ENCODE measurements at regions not wholly inside any gene's neighbourhood (a gene's known extent, or its start where the extent isn't known, plus 50 kb on each side); places are given as distances from the start of the nearest gene placed in this dataset.

DNA sequence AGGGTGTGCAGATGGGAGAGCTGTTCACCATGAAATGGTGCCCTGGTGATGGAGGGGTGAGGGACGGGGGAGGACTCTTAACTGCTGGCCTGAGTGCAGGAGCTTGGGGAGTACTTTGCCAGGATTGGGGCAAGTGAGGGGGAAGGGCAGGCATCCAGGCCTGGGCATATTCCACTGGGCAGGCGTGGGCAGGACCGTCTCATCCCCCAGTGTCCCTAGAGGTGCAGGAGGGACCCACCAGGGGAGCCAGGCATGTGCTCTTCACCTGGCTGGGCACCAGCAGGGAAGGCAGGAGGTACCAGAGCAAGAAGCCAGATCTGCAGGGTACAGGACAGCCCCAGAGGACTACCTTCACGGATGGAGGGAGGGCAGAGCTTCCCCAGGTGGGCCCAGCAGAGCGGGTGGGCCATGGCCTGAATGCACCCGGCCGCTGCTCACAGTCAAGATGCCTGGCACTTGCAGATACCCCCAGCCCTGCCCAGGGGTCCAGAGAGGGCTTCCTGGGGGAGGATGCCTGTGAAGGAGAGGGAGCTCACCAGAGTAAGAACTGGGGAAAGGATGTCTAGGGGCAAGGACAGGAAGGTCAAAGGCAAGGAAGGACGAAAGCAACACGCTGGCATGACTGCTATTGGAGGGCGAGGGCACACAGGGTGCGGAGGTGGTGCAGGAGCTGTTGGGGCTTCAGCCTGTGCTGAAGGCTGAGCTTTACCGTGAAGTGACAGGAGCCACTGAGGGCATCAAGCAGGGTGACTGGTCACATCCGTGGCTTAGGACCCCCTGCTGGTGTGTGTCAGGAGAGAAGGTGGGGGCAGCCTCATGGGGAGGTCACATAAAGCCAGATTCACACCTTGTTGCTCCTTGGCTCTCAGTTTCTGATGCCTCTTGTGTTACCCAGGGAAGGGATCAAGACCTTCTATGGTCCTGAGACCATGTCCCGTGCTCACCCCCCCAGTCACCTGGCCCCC, 68.2 kb upstream of the NKX1-1 start:
- TF ChIP-seq, protein P1, sequence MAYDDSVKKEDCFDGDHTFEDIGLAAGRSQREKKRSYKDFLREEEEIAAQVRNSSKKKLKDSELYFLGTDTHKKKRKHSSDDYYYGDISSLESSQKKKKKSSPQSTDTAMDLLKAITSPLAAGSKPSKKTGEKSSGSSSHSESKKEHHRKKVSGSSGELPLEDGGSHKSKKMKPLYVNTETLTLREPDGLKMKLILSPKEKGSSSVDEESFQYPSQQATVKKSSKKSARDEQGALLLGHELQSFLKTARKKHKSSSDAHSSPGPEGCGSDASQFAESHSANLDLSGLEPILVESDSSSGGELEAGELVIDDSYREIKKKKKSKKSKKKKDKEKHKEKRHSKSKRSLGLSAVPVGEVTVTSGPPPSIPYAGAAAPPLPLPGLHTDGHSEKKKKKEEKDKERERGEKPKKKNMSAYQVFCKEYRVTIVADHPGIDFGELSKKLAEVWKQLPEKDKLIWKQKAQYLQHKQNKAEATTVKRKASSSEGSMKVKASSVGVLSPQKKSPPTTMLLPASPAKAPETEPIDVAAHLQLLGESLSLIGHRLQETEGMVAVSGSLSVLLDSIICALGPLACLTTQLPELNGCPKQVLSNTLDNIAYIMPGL (CRISPR knock-in tag; IDR thresholded peaks at IDR 0.05; ENCODE audit: borderline replicate concordance), result no peak
- TF ChIP-seq EP300 (IDR thresholded peaks at IDR 0.05) (no peak), POLR2A (IDR thresholded peaks at IDR 0.05; ENCODE audit: low read length) (no peak), NFE2L2 (conservative IDR thresholded peaks at IDR 0.05; ENCODE audit: low read length) (no peak), BHLHE40 (IDR thresholded peaks at IDR 0.05; ENCODE audit: low read depth, low read length) (no peak)

Data from A549 (cell line).